GM04504 (cell line): ENCODE measurements at regions not wholly inside any gene's neighbourhood (a gene's known extent, or its start where the extent isn't known, plus 50 kb on each side); places are given as distances from the start of the nearest gene placed in this dataset.

Experiments used
- DNase-seq: peaks from one replicate; pipeline ENCODE4 v3.0.0-alpha.2; 2012; ENCODE audit warnings: low read depth

DNA sequence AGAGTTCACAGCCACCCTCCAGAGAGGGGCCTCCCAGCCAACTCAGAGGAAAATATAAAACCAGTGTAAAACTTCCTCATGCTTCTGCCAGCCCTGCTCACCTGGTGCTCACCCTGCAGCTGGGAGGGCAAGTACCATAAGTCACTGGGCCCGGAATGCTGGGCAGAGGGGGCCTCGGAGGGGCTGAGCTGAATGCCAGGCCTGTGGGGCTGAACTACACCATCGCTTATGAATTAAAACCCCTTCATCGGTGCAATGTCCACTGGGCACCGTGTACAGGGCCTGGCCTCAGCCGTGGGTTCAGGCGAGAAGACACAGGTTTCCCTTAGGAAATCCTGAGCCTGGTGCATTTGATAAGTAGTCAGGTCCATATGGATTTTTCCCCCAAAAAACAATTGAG is 828.6 kb downstream of the TBC1D22A start:
- no peak for DNase-seq

- no peak for DNase-seq
Observed at GRCh38 chr22:47589271-47590250, 827.1 kb downstream of the TBC1D22A start.

- no peak for DNase-seq
Observed at GRCh38 chr22:47588578-47588960, 826.1 kb downstream of the TBC1D22A start.

- DNase-seq = no peak
Observed at GRCh38 chr22:47587861-47588577, 825.6 kb downstream of the TBC1D22A start.

DNA sequence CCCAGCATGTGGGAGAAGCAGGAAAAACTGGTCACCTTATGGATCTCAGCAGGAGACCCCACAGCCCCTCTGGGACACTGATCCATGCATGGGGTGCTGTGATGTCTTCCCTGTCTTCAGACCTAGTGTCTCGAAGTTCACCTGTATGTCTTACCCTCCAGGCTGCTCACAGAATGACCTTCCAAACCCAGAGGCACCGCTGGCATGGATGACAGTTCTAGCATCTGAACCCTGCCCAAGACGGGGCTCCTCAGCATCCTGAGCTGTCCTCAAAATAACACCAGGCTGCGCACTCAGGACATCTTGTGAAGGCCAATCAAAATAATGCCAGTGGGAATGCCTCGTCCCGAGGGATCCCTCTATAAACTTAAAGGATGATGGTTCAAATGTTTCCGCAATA is 824.9 kb downstream of the TBC1D22A start:
- no peak for DNase-seq

- no peak for DNase-seq
Observed at GRCh38 chr22:47586946-47587345, 824.5 kb downstream of the TBC1D22A start.

GRCh38 chr22:47586038-47586437 is 823.6 kb downstream of the TBC1D22A start:
- no peak for DNase-seq

DNA sequence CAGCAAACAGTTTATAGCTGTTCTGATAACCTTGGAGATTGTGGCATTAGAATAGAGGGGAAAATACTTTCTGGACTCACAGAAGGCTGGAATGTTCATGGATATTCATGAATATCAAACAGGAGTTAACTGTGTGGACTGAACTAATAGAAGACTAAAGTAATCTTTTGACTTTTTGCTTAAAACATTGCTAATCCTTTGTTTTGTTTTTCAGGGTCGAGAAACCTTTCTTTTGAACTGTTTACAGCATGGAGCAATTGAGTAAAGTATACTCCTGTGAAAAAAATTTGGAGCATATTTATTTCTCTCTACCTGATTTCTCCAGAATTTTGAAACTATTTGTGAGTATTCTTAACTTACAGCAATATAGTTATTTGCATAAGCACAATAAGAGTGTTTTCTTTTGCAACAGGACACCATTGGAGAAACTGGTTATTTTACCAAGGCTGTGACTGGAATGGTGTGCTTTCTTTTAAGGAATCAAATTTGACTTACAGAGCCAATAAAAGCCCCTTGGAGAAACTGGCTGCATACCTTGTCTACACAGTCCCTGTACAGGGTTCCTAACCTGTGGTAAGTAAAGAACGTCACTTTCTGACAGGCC is 821.6 kb downstream of the TBC1D22A start:
- no peak for DNase-seq

GRCh38 chr22:47582067-47582466 is 819.6 kb downstream of the TBC1D22A start:
- no peak for DNase-seq

DNA sequence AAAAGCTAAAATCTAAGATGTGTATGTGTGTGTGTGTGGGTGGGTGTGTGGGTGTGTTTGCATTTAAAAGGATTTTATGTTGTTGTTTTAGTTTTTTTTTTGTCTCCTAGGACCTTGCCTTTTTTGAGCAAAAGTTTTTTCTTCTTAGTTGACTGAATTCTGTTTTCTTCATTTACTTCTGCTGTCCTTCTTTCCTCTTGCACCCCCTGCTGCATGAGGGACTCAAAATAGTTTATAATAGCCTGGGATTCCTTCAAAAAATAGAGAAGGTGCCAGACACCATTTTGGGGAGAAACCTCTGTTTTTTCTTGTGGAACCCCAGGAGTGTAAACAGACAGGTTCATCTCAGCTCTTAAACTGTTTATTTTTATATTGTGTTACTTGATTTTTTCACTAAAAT is 817.7 kb downstream of the TBC1D22A start:
- no peak for DNase-seq

DNA sequence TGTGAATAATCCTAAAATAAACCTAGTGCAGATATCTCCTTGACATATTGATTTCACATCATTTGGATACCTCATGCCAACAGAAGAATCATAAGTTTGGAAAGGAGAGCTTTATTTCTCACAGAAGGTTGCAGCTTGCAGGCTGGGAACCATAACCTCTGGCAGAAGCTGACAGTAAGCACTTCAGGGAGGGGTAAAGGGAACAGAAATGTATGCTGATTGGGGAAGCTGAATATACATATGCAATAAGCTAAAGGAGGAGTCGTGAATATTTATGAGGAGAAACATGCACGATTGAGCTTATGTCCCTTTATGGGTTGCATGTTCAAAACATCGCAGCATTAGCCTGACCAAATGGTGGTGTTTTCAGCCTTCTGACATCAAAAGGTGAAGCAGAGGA is 814.5 kb downstream of the TBC1D22A start:
- no peak for DNase-seq

DNA sequence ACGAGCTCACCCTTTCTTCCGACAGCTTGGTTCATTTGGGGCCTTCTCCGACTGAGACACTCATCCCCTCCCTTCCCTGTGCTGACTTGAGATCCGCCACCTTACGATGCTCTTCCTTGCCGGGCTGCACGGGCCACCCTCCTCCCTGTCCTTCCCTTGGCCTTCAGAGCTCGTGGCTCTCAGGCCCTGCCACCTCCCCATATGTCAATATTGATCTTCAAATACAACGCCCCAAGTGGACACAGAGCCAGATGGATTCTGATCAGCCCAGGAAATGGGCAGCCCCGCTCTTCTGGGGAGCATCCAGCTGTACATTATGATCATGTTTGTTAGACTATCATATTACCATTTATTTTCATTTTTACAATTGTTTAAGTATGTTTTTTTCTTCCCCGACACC is 812.8 kb downstream of the TBC1D22A start:
- no peak for DNase-seq

DNA sequence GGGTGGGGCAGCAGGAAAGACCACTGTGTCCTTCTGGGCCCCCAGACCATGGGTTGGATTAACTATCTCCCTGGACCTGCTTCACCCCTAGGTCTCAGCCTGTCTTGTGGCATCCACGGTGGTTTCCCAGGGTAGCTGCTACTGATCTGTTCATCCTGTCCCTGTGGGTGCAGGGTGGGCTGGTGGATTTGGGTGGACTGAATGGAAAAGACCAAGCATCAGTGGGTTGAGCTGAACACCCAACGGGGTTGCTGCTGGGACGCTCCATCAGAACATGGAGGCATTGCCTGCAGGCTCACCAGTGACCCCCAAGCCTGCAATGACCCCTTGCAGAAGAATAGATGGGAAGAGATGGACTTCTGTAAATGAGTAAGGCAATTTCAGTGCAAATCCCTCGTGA is 812.1 kb downstream of the TBC1D22A start:
- DNase-seq = no peak

DNA sequence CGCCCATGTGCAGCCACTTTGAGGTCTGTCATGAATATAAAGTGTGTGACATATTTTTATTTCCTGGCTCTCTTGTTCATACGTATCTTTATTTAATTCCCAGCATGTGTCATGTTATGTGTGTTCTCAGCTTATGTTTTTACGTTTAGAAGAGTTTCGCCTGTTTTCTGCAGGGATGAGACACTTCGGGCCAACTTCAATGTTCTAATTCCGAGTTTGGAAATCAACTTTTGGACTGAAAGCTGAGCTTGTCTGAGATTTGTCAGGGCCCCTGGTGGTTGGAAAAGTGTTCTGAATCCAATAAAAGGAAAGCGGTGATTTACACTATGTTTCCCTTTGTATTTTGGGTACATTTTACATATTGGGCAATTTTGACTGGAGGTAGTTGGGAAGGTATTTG is 810.7 kb downstream of the TBC1D22A start:
- no peak for DNase-seq

- no peak for DNase-seq
Observed at GRCh38 chr22:47572443-47572842, 810.0 kb downstream of the TBC1D22A start.

GRCh38 chr22:47571616-47572015 is 809.2 kb downstream of the TBC1D22A start:
- no peak for DNase-seq

DNA sequence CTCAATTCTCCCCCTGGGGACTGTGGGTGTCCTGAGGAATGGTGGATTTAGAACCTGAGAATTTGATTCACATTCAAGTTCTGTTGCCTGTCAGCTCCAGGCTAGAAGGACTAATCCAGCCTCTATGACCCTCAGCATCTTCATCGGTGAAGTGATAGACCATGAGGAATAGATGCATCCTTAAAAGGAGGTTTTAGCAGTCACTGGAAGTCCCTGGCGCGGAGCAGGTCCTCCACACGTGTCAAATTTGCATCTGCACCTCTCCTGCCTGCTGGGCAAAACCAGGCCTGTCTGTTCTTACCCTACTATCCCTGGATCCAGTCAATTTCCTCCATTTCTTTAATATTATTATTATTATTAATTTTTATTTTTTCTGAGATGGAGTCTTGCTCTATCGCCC is 808.4 kb downstream of the TBC1D22A start:
- DNase-seq = no peak

GRCh38 chr22:47570300-47570685 is 807.8 kb downstream of the TBC1D22A start:
- DNase-seq = no peak

DNA sequence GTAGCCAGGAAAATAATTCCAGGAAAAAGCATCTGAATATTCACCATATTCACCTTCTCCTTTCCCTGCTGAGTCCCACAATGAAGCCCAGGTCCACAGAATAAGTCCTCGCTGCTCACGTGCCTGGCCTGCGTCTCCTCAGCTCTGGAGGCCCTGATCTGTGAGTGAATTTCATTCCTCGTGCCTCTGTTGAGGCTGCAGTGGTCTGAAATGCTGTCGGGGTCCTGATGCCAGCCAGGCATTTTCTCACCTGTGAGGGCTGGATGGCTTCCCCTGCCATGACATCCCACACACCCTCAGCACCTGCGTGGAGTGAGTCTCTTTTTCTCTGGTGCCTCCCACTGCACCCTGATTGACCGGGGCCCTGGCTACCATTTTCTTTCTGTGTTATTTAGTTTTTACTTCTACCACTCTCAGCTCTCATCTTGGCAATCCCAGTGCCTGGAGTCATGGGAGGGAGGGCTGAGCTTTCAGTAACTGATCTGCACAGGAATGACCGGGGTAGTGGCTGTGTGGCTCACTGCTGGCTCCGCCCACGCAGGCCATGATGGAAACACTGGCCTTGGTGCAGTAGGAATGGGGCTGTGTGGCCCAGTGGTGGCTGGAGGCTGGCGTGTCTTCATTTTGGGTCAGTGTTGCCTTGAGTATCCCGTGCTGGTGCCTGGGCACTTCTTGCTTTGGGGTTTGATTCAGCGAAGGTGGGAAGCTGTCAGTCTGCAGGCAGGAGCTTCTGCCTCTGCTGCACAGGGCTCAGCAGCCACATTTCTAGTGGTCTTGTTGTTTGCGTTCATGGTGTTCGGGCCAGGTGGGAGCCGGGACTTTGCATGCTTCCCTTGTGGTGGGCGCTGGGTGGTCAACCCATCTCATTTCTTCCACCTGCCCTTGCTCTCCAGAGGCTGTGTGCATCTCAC is 807.2 kb downstream of the TBC1D22A start:
- DNase-seq = no peak

GRCh38 chr22:47568700-47569099 is 806.2 kb downstream of the TBC1D22A start:
- no peak for DNase-seq

DNA sequence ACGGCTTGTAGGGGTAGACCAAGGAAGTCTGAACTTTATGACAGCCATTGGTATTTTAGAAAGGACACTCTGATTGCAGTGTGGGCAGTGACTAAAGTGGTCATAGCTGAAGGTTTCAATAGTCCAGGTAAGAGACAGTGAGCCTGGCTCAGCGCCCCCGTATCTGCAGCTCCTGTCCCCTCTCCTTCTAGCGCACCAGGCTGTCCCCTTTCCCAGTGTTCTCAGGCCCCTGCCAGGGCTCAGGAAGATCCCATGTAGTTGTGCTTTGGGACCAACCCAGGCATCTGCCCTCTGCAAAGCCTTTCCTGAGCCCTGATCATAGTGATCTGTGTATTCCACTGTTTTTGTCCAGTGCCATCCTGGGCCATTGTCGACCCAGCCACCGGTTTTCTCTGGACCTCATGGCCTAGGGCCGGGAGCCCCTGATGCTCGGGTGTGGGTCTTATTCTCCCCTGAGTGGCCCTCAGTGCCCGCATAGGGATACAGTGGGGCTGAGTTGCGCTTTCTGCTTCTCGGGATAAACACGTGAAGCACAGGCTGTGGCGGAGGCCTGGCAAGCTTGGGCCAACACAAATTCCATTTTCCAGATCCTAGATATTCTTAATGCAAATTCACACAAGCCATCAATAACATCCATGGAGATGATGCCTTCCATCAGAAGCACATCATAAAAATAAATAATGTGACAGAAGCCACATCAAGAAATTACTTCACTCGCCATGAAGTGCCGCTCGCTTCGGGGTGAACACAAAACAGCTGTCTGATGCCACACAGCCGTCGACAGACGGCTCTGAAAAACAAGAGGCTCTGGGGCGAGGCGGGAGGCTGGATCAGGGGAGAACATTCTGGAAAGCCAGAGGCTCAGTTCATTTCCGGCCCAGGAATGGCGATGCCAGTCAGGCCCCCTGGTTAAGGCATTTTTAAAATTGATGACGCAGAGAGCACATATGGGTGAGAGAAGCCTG is 805.0 kb downstream of the TBC1D22A start:
- DNase-seq = no peak
